H1 (cell line): ENCODE measurements at regions not wholly inside any gene's neighbourhood (a gene's known extent, or its start where the extent isn't known, plus 50 kb on each side); places are given as distances from the start of the nearest gene placed in this dataset.

Source experiments
- CTCF ChIA-PET: fragments of 300-600 bp; sonication (Branson Sonifier 250); formaldehyde crosslinking; loops from one replicate; lab custom pipeline; 2021; ENCODE audit not compliant: partially characterized antibody; lab: Charles Lee
- POLR2A ChIA-PET: fragments of 300-600 bp; sonication (Branson Sonifier 250); formaldehyde crosslinking; loops from one replicate; lab custom pipeline; 2021; ENCODE audit warnings: inconsistent platforms; ENCODE audit not compliant: partially characterized antibody; lab: Charles Lee
- DNase-seq, 2 experiments: peaks; one replicate each; pipeline versions ENCODE4 v3.0.0 to v3.0.0-alpha.2; 2010 to 2022; ENCODE audit warnings: low spot score in 2 of 2, low read depth in 1 of 2, mixed read lengths in 1 of 2
- FAIRE-seq: peaks from 2 replicates; lab custom pipeline; 2011; peaks lifted over from hg19 to GRCh38; lab: Jason Lieb, UNC
- H2AFZ ChIP-seq: 2 replicates; pipeline ENCODE4 v1.8.1; 2012; ENCODE audit warnings: low read length, inconsistent platforms
- H2AK5ac ChIP-seq: 2 replicates; pipeline ENCODE4 v1.6.1; 2013; ENCODE audit warnings: low read depth, low read length
- H2BK120ac ChIP-seq: replicated peaks from 2 replicates; pipeline ENCODE3; 2013; ENCODE audit warnings: low read depth, low read length, inconsistent platforms
- H2BK12ac ChIP-seq: 2 replicates; pipeline ENCODE4 v1.6.1; 2013; ENCODE audit warnings: low read depth, low read length
- H2BK15ac ChIP-seq: 2 replicates; pipeline ENCODE4 v1.6.1; 2013; ENCODE audit warnings: low read length
- H2BK20ac ChIP-seq: 2 replicates; pipeline ENCODE4 v1.6.1; 2013; ENCODE audit warnings: low read length
- H2BK5ac ChIP-seq: 2 replicates; pipeline ENCODE4 v1.6.1; 2013; ENCODE audit warnings: low read depth, low read length
- H3K14ac ChIP-seq: 2 replicates; pipeline ENCODE4 v1.6.1; 2013; ENCODE audit warnings: inconsistent platforms; ENCODE audit not compliant: insufficient read length
- H3K18ac ChIP-seq: 2 replicates; pipeline ENCODE4 v1.6.1; 2013; ENCODE audit warnings: low read length; ENCODE audit errors: extremely low read depth
- H3K23ac ChIP-seq: 2 replicates; pipeline ENCODE4 v1.6.1; 2013; ENCODE audit warnings: inconsistent platforms; ENCODE audit not compliant: insufficient read length
- H3K23me2 ChIP-seq: 2 replicates; pipeline ENCODE4 v1.6.1; 2013; ENCODE audit warnings: low read depth, low read length
- H3K27ac ChIP-seq: 2 replicates; pipeline ENCODE4 v1.6.1; 2011; ENCODE audit warnings: low read depth, low read length, inconsistent platforms
- H3K27me3 ChIP-seq, 4 experiments: replicated peaks in 1 of 4; 1 replicate in 1 of 4; 2 replicates in 3 of 4; pipeline versions ENCODE4 v1.6.1 to v1.8.1; 2011 to 2013; ENCODE audit warnings: low read length in 3 of 4, mild to moderate bottlenecking in 3 of 4, inconsistent platforms in 2 of 4, mixed read lengths in 2 of 4, moderate library complexity in 1 of 4; ENCODE audit not compliant: control insufficient read depth in 3 of 4, insufficient read depth in 3 of 4; ENCODE audit errors: extremely low read depth in 1 of 4
- H3K36me3 ChIP-seq, 4 experiments: 2 replicates each; pipeline versions ENCODE4 v1.6.1 to v1.8.1; 2011 to 2013; ENCODE audit warnings: mild to moderate bottlenecking in 4 of 4, low read length in 3 of 4, moderate library complexity in 2 of 4, control low read depth in 1 of 4, inconsistent platforms in 1 of 4; ENCODE audit not compliant: insufficient read depth in 4 of 4, control insufficient read depth in 2 of 4
- H3K4ac ChIP-seq: replicated peaks from 2 replicates; pipeline ENCODE3; 2013; ENCODE audit warnings: low read length, low read depth, mixed read lengths, inconsistent platforms; ENCODE audit not compliant: insufficient read length
- H3K4me1 ChIP-seq, 4 experiments: replicated peaks in 1 of 4; 1 replicate in 1 of 4; 2 replicates in 3 of 4; pipeline versions ENCODE4 v1.6.1 to v1.8.1; 2011 to 2013; ENCODE audit warnings: low read length in 3 of 4, inconsistent platforms in 2 of 4, mixed read lengths in 1 of 4; ENCODE audit not compliant: insufficient read depth in 4 of 4, control insufficient read depth in 3 of 4
- H3K4me2 ChIP-seq, 2 experiments: 2 replicates each; pipeline versions ENCODE4 v1.6.1 to v1.8.1; 2011 to 2013; ENCODE audit warnings: low read depth in 2 of 2, low read length in 2 of 2, control low read depth in 1 of 2, inconsistent platforms in 1 of 2, mild to moderate bottlenecking in 1 of 2; ENCODE audit not compliant: insufficient read depth in 1 of 2
- H3K4me3 ChIP-seq, 4 experiments: fragments of 200-600, 300-600 bp in 1 of 4; sonication (generic), shearing (Covaris generic), sonication (Bioruptor Twin) in 1 of 4; 2 replicates each; pipeline versions ENCODE4 v1.5.1 to v1.8.1; 2011 to 2016; ENCODE audit warnings: low read length in 4 of 4, low read depth in 3 of 4, control low read depth in 2 of 4, inconsistent platforms in 2 of 4, mild to moderate bottlenecking in 2 of 4, mixed read lengths in 1 of 4, moderate library complexity in 1 of 4; ENCODE audit not compliant: insufficient read depth in 2 of 4; ENCODE audit errors: extremely low read depth in 1 of 4
- H3K56ac ChIP-seq: replicated peaks from 2 replicates; pipeline ENCODE3; 2013; ENCODE audit warnings: low read depth, mild to moderate bottlenecking, mixed read lengths, low read length, inconsistent platforms; ENCODE audit not compliant: insufficient read length
- H3K79me1 ChIP-seq: 2 replicates; pipeline ENCODE4 v1.6.1; 2013; ENCODE audit warnings: low read depth, low read length, control low read depth
- H3K79me2 ChIP-seq, 2 experiments: 2 replicates each; pipeline versions ENCODE4 v1.6.1 to v1.8.1; 2012 to 2013; ENCODE audit warnings: low read length in 2 of 2, mild to moderate bottlenecking in 2 of 2, inconsistent platforms in 1 of 2; ENCODE audit not compliant: insufficient read depth in 2 of 2, control insufficient read depth in 1 of 2
- H3K9ac ChIP-seq, 4 experiments: replicated peaks in 1 of 4; 1 replicate in 1 of 4; 2 replicates in 3 of 4; pipeline versions ENCODE4 v1.6.1 to v1.8.1; 2011 to 2013; ENCODE audit warnings: low read depth in 3 of 4, low read length in 3 of 4, control low read depth in 2 of 4, mild to moderate bottlenecking in 2 of 4, moderate library complexity in 2 of 4, inconsistent platforms in 1 of 4; ENCODE audit errors: extremely low read depth in 1 of 4
- H3K9me3 ChIP-seq, 2 experiments: 2 replicates each; pipeline versions ENCODE4 v1.6.1 to v1.8.1; 2012 to 2013; ENCODE audit warnings: mild to moderate bottlenecking in 2 of 2, moderate library complexity in 2 of 2, control low read depth in 1 of 2, inconsistent platforms in 1 of 2, low read depth in 1 of 2, low read length in 1 of 2, mixed read lengths in 1 of 2; ENCODE audit not compliant: insufficient read depth in 2 of 2
- H4K20me1 ChIP-seq, 2 experiments: replicated peaks in 1 of 2; 2 replicates each; pipeline versions ENCODE3 to v1.8.1; 2011 to 2013; ENCODE audit warnings: inconsistent platforms in 2 of 2, low read length in 2 of 2, mild to moderate bottlenecking in 1 of 2; ENCODE audit not compliant: insufficient read depth in 2 of 2, control insufficient read depth in 1 of 2
- H4K5ac ChIP-seq: 2 replicates; pipeline ENCODE4 v1.6.1; 2013; ENCODE audit warnings: low read length, low read depth, mixed read lengths, inconsistent platforms; ENCODE audit not compliant: insufficient read length
- H4K8ac ChIP-seq: 2 replicates; pipeline ENCODE4 v1.8.0; 2013; ENCODE audit warnings: mild to moderate bottlenecking, moderate library complexity, low read length, inconsistent platforms; ENCODE audit not compliant: insufficient read depth; ENCODE audit errors: extremely low read depth
- H4K91ac ChIP-seq: replicated peaks from 2 replicates; pipeline ENCODE3; 2013; ENCODE audit warnings: low read length, mixed read lengths, inconsistent platforms; ENCODE audit not compliant: insufficient read length
- CEBPB ChIP-seq: IDR thresholded peaks from 2 replicates; pipeline ENCODE4 v1.6.1; 2012; ENCODE audit warnings: low read depth, low read length
- MAFK ChIP-seq: IDR thresholded peaks from 2 replicates; pipeline ENCODE4 v1.6.1; 2012; ENCODE audit warnings: low read depth, mild to moderate bottlenecking, improper control_type of control experiment, low read length
- WGBS, 2 experiments: shearing (Covaris generic) in 1 of 2; methylation state at CpG; one replicate each; pipeline versions ENCODE4 v1.1.6 to v1.1.7; 2013 to 2015; ENCODE audit warnings: low lambda C conversion rate in 2 of 2, mixed read lengths in 2 of 2, inconsistent platforms in 1 of 2, low coverage in 1 of 2, missing lambda C conversion rate in 1 of 2; ENCODE audit not compliant: insufficient replicate concordance in 2 of 2, insufficient coverage in 1 of 2, insufficient read length in 1 of 2; ENCODE audit errors: extremely low coverage in 1 of 2, missing lambda C conversion rate in 1 of 2; 5-methylcytosine and 5-hydroxymethylcytosine counted together

DNA sequence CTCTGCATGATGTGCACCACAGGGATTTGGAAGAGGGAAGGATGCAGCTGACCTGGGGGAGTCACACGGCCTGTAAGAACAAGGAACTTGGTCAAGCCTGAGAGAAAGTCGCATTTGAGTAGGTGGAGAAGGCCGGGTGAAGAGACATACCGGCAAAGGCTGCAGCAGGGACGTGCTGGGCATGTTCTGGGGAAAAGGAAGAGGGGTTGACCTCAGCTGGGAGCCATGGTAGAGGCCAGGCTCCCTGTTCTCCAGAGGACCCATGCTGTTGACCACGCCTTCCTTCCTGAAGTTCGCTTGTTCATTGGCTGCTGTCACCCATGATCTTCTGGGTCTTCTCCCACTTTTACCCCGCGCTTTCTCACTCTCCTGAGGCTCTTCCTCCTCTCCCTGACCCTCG lies 84.5 kb downstream of the HTR5A start:
- H2BK120ac ChIP-seq = no peak overlapping the region
- CTCF ChIA-PET = interaction anchor here (1.0 to 1.5 kb wide), 2 partner anchors 10 kb away, joined by 4 read pairs; no protein-coding TSS in a partner anchor
- no peaks in the 10 kb centered on the region for H3K36me3 ChIP-seq
- no peaks in the 10 kb centered on the region; the same call in 1 of the 2 replicates for H3K23me2 ChIP-seq
- H2AFZ ChIP-seq = no peak overlapping the region
- no peak overlapping the region for H3K56ac ChIP-seq
- H4K20me1 ChIP-seq = no peaks in the 10 kb centered on the region
- no peak overlapping the region for H3K9ac ChIP-seq
- 91% methylated on average over 8 of the region's 10 CpGs; no CpG with 5 or more reads in 1 of the 2 experiments for WGBS, 2 experiments
- H3K14ac ChIP-seq = no peak overlapping the region
- no peak overlapping the region for H2BK12ac ChIP-seq
- H3K18ac ChIP-seq = no peak overlapping the region
- H3K27me3 ChIP-seq = no peaks in the 10 kb centered on the region; a peak in 1 of 7 replicates
- no peak for FAIRE-seq
- POLR2A ChIA-PET = no interaction called here
- H2BK15ac ChIP-seq = no peak overlapping the region
- no peaks in the 10 kb centered on the region for H3K4me1 ChIP-seq
- no peak overlapping the region for H2BK20ac ChIP-seq
- H3K79me2 ChIP-seq = no peaks in the 10 kb centered on the region
- H3K23ac ChIP-seq = no peak overlapping the region
- H2BK5ac ChIP-seq = no peak overlapping the region
- no peak overlapping the region for H2AK5ac ChIP-seq
- H3K9me3 ChIP-seq = peaks cover 21 to 23% of the 10 kb centered on the region in 2 experiments
- H4K5ac ChIP-seq = no peak overlapping the region
- no peak overlapping the region for H3K4me2 ChIP-seq
- no peak overlapping the region for H3K4ac ChIP-seq
- no peak overlapping the region for H3K4me3 ChIP-seq
- no peak for DNase-seq
- no peak overlapping the region for H4K91ac ChIP-seq
- no peaks in the 10 kb centered on the region for H3K79me1 ChIP-seq
- no peak overlapping the region for H3K27ac ChIP-seq
- H4K8ac ChIP-seq = no peak overlapping the region
- TF ChIP-seq MAFK = no peak
- TF ChIP-seq CEBPB = no peak
